ENCODE measurements at regions not wholly inside any gene's neighbourhood (a gene's known extent, or its start where the extent isn't known, plus 50 kb on each side); places are given as distances from the start of the nearest gene placed in this dataset.

GRCh38 chr17:34832376-34832775, 128.9 kb downstream of the CCT6B start:
- H3K27me3 Mint-ChIP-seq (ENCODE audit: low read depth), result peaks cover 9% of the 10 kb centered on the region
- no peaks in the 10 kb centered on the region for H3K36me3 Mint-ChIP-seq (ENCODE audit: low read depth)
- no peak for DNase-seq (ENCODE audit: low spot score)
- H3K27ac Mint-ChIP-seq (ENCODE audit: unreplicated experiment), result no peak overlapping the region
- no peak overlapping the region for H3K4me3 Mint-ChIP-seq (ENCODE audit: unreplicated experiment)
- TF ChIP-seq, protein P1, sequence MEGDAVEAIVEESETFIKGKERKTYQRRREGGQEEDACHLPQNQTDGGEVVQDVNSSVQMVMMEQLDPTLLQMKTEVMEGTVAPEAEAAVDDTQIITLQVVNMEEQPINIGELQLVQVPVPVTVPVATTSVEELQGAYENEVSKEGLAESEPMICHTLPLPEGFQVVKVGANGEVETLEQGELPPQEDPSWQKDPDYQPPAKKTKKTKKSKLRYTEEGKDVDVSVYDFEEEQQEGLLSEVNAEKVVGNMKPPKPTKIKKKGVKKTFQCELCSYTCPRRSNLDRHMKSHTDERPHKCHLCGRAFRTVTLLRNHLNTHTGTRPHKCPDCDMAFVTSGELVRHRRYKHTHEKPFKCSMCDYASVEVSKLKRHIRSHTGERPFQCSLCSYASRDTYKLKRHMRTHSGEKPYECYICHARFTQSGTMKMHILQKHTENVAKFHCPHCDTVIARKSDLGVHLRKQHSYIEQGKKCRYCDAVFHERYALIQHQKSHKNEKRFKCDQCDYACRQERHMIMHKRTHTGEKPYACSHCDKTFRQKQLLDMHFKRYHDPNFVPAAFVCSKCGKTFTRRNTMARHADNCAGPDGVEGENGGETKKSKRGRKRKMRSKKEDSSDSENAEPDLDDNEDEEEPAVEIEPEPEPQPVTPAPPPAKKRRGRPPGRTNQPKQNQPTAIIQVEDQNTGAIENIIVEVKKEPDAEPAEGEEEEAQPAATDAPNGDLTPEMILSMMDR (IDR thresholded peaks at IDR 0.05), result no peak
- H3K4me1 Mint-ChIP-seq (ENCODE audit: low read depth), result no peaks in the 10 kb centered on the region
- no peaks in the 10 kb centered on the region for H3K9me3 Mint-ChIP-seq (ENCODE audit: low read depth)

DNA sequence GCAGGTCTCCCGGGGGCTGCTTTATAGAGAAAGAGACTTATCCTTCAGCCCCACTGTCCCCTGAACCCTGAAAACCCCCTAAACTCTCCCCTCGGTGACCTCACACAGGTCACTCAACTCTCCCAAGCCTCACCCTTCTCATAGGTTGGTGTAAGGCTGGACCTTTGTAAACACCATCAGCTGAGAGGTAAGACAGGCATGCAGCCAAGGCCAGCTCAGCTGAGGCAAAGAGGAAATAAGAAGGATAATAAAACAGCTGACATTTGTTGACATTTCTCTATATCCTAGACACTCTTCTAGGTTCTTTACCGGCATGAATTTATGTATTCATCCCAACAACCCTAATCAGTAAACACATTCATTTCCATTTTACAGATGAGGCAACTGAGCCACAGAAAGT, 134.3 kb downstream of the CCT6B start:
- no peaks in the 10 kb centered on the region for H3K9me3 Mint-ChIP-seq (ENCODE audit: low read depth)
- no peak for DNase-seq (ENCODE audit: low spot score)
- H3K4me3 Mint-ChIP-seq (ENCODE audit: unreplicated experiment), result no peak overlapping the region
- H3K4me1 Mint-ChIP-seq (ENCODE audit: low read depth), result no peaks in the 10 kb centered on the region
- peaks cover 8% of the 10 kb centered on the region for H3K27me3 Mint-ChIP-seq (ENCODE audit: low read depth)
- no peak overlapping the region for H3K27ac Mint-ChIP-seq (ENCODE audit: unreplicated experiment)
- TF ChIP-seq, protein P1 (IDR thresholded peaks at IDR 0.05), result no peak
- no peaks in the 10 kb centered on the region for H3K36me3 Mint-ChIP-seq (ENCODE audit: low read depth)

- peaks cover 6% of the 10 kb centered on the region for H3K27me3 Mint-ChIP-seq (ENCODE audit: low read depth)
- no peaks in the 10 kb centered on the region for H3K4me1 Mint-ChIP-seq (ENCODE audit: low read depth)
- TF ChIP-seq, protein P1 (IDR thresholded peaks at IDR 0.05), result no peak
- H3K9me3 Mint-ChIP-seq (ENCODE audit: low read depth), result no peaks in the 10 kb centered on the region
- no peak overlapping the region for H3K4me3 Mint-ChIP-seq (ENCODE audit: unreplicated experiment)
- no peak overlapping the region for H3K27ac Mint-ChIP-seq (ENCODE audit: unreplicated experiment)
- no peaks in the 10 kb centered on the region for H3K36me3 Mint-ChIP-seq (ENCODE audit: low read depth)
- DNase-seq (ENCODE audit: low spot score), result no peak
Measured at GRCh38 chr17:34826332-34826731, 134.9 kb downstream of the CCT6B start.

GRCh38 chr17:34825884-34826283, 135.4 kb downstream of the CCT6B start:
- no peak for DNase-seq (ENCODE audit: low spot score)
- peaks cover 3% of the 10 kb centered on the region for H3K27me3 Mint-ChIP-seq (ENCODE audit: low read depth)
- H3K4me1 Mint-ChIP-seq (ENCODE audit: low read depth), result no peaks in the 10 kb centered on the region
- no peaks in the 10 kb centered on the region for H3K36me3 Mint-ChIP-seq (ENCODE audit: low read depth)
- H3K9me3 Mint-ChIP-seq (ENCODE audit: low read depth), result no peaks in the 10 kb centered on the region
- H3K27ac Mint-ChIP-seq (ENCODE audit: unreplicated experiment), result no peak overlapping the region
- H3K4me3 Mint-ChIP-seq (ENCODE audit: unreplicated experiment), result no peak overlapping the region
- TF ChIP-seq, protein P1 (IDR thresholded peaks at IDR 0.05), result no peak

DNA sequence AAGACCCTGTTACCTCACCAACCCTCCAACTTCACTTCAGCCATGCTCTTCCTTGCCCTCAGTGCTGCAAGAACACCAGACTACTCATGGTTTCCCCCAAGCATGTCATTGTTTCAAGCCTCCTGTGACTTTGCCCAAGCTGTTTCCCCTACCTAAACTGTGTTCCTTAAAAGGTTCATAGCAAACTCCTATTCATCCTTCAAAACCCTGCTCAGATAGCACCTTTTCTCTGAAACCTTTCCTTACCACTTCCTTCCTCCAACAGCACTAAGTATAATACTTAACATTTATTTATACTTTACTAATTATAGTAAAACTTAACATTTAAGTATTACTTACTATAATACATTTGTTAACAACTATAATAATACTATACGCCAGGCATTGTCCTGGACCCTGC, 136.2 kb downstream of the CCT6B start:
- Mint-ChIP-seq H3K27ac (ENCODE audit: unreplicated experiment) (no peak overlapping the region), H3K36me3 (ENCODE audit: low read depth) (no peaks in the 10 kb centered on the region), H3K4me1 (ENCODE audit: low read depth) (no peaks in the 10 kb centered on the region), H3K4me3 (ENCODE audit: unreplicated experiment) (no peak overlapping the region), H3K9me3 (ENCODE audit: low read depth) (no peaks in the 10 kb centered on the region), H3K27me3 (ENCODE audit: low read depth) (peaks cover 5% of the 10 kb centered on the region)
- no peak for DNase-seq (ENCODE audit: low spot score)
- TF ChIP-seq, protein P1 (IDR thresholded peaks at IDR 0.05), result no peak
